HCT116 (cell line): ENCODE measurements at regions not wholly inside any gene's neighbourhood (a gene's known extent, or its start where the extent isn't known, plus 50 kb on each side); places are given as distances from the start of the nearest gene placed in this dataset.

Source experiments
- ATAC-seq: fragments of 200-7000 bp; cut with Tn5 transposase; 2 replicates; pipeline ENCODE4 v1.9.1; 2020; ENCODE audit warnings: mild to moderate bottlenecking, moderate library complexity
- BruUV-seq: library from RNA; stranded (reverse); fragments of 400-500 nt; replicated peaks from 2 replicates; lab custom pipeline; 2021; lab: Mats Ljungman, UMichigan
- CTCF ChIA-PET: fragments of 300-600 bp; sonication (Branson Sonifier 250); formaldehyde crosslinking; loops from one replicate; lab custom pipeline; 2021; ENCODE audit warnings: antibody characterized with exemption; lab: Charles Lee
- POLR2A ChIA-PET: fragments of 300-600, 350-600 bp; sonication (Branson Sonifier 250); formaldehyde crosslinking; loops from one replicate; lab custom pipeline; 2021; ENCODE audit warnings: antibody characterized with exemption; lab: Charles Lee
- RAD21 ChIA-PET, 2 experiments: fragments of 300-600 bp; sonication (Branson Sonifier 250); formaldehyde crosslinking; loops; one replicate each; lab custom pipeline; 2023; ENCODE audit warnings: low total read pairs in 2 of 2; ENCODE audit not compliant: uncharacterized antibody in 2 of 2, unreplicated experiment in 2 of 2, low non-redundant PET in 1 of 2; lab: Charles Lee
- DNase-seq: peaks from one replicate; pipeline ENCODE4 v3.0.0-alpha.2; 2010; ENCODE audit warnings: low read depth, low spot score
- H2AFZ ChIP-seq: fragments of 200-600 bp; shearing (Covaris generic), sonication (generic); 2 replicates; pipeline ENCODE4 v1.6.1; 2017; ENCODE audit warnings: low read depth, mixed run types, mixed read lengths, antibody characterized with exemption, low read length; ENCODE audit not compliant: poor library complexity, severe bottlenecking
- H3K27ac ChIP-seq: 2 replicates; pipeline ENCODE4 v1.5.1; 2012; ENCODE audit warnings: low read depth, low read length
- H3K27me3 ChIP-seq: fragments of 200-600 bp; sonication (generic); 2 replicates; pipeline ENCODE4 v1.6.1; 2016; ENCODE audit warnings: mixed run types, low read length, mixed read lengths; ENCODE audit not compliant: insufficient read depth
- H3K36me3 ChIP-seq, 2 experiments: fragments of 200-500 bp in 1 of 2; fragments of 200-600 bp in 1 of 2; sonication (Bioruptor generic) in 1 of 2; sonication (generic) in 1 of 2; 2 replicates each; pipeline versions ENCODE4 v1.5.1 to v1.6.1; 2014 to 2016; ENCODE audit warnings: low read length in 2 of 2, inconsistent platforms in 1 of 2, mixed read lengths in 1 of 2, mixed run types in 1 of 2; ENCODE audit not compliant: insufficient read depth in 2 of 2, control insufficient read depth in 1 of 2
- H3K4me1 ChIP-seq, 2 experiments: fragments of 200-600 bp in 1 of 2; sonication (generic) in 1 of 2; 2 replicates each; pipeline versions ENCODE4 v1.5.1 to v1.6.1; 2012 to 2017; ENCODE audit warnings: low read length in 2 of 2, inconsistent platforms in 1 of 2, mild to moderate bottlenecking in 1 of 2, mixed read lengths in 1 of 2, mixed run types in 1 of 2, moderate library complexity in 1 of 2; ENCODE audit not compliant: insufficient read depth in 2 of 2, control insufficient read depth in 1 of 2
- H3K4me2 ChIP-seq: fragments of 200-600 bp; sonication (generic); 2 replicates; pipeline ENCODE4 v1.6.1; 2017; ENCODE audit warnings: mixed run types, low read length, mixed read lengths
- H3K4me3 ChIP-seq, 2 experiments: fragments of 200-600 bp in 1 of 2; sonication (generic) in 1 of 2; replicated peaks in 1 of 2; 2 replicates each; pipeline ENCODE4 v1.5.1; 2011 to 2016; ENCODE audit warnings: low read length in 2 of 2, control low read depth in 1 of 2, low read depth in 1 of 2, mild to moderate bottlenecking in 1 of 2, mixed read lengths in 1 of 2, mixed run types in 1 of 2
- H3K79me2 ChIP-seq: fragments of 200-600 bp; sonication (generic); 2 replicates; pipeline ENCODE4 v1.6.1; 2017; ENCODE audit warnings: mild to moderate bottlenecking, mixed run types, low read length, moderate library complexity, mixed read lengths; ENCODE audit not compliant: insufficient read depth
- H3K9ac ChIP-seq: fragments of 200-600 bp; sonication (generic); 2 replicates; pipeline ENCODE4 v1.6.1; 2016; ENCODE audit warnings: low read length, mixed read lengths
- H3K9me2 ChIP-seq: fragments of 200-600 bp; sonication (generic), shearing (Covaris generic); 2 replicates; pipeline ENCODE4 v1.6.1; 2017; ENCODE audit warnings: mixed run types, mild to moderate bottlenecking, moderate library complexity; ENCODE audit not compliant: insufficient read depth
- H3K9me3 ChIP-seq, 2 experiments: fragments of 200-500 bp in 1 of 2; fragments of 200-600 bp in 1 of 2; sonication (Bioruptor generic) in 1 of 2; sonication (generic) in 1 of 2; 2 replicates each; pipeline ENCODE4 v1.6.1; 2014 to 2017; ENCODE audit warnings: low read length in 2 of 2, mixed read lengths in 2 of 2, inconsistent platforms in 1 of 2, low read depth in 1 of 2, mild to moderate bottlenecking in 1 of 2, mixed run types in 1 of 2, moderate library complexity in 1 of 2; ENCODE audit not compliant: control insufficient read depth in 1 of 2, insufficient read depth in 1 of 2
- H4K20me1 ChIP-seq: fragments of 200-600 bp; sonication (generic), shearing (Covaris generic); 2 replicates; pipeline ENCODE4 v1.6.1; 2017; ENCODE audit warnings: mixed run types, mild to moderate bottlenecking, moderate library complexity; ENCODE audit not compliant: insufficient read depth
- ATF3 ChIP-seq: IDR thresholded peaks from 2 replicates; pipeline ENCODE4 v1.6.1; 2012
- CBX3 ChIP-seq: IDR thresholded peaks from 2 replicates; pipeline ENCODE4 v1.6.1; 2012; ENCODE audit warnings: low read depth
- EZH2 ChIP-seq: fragments of 200-600 bp; sonication (generic); IDR thresholded peaks from 2 replicates; pipeline ENCODE4 v1.6.1; 2017; ENCODE audit warnings: antibody characterized with exemption, mixed run types
- EZH2phosphoT487 ChIP-seq: fragments of 200-600 bp; IDR thresholded peaks from 2 replicates; pipeline ENCODE4 v1.6.1; 2018; ENCODE audit warnings: antibody characterized with exemption, borderline replicate concordance
- FOSL1 ChIP-seq: IDR thresholded peaks from 2 replicates; pipeline ENCODE4 v1.6.1; 2012; ENCODE audit warnings: low read depth
- JUND ChIP-seq: IDR thresholded peaks from 2 replicates; pipeline ENCODE4 v1.6.1; 2012
- RAD21 ChIP-seq: IDR thresholded peaks from 2 replicates; pipeline ENCODE4 v1.6.1; 2012; ENCODE audit warnings: low read depth, mild to moderate bottlenecking
- SP1 ChIP-seq: IDR thresholded peaks from 2 replicates; pipeline ENCODE4 v1.6.1; 2012; ENCODE audit warnings: low read depth
- SRF ChIP-seq: IDR thresholded peaks from 2 replicates; pipeline ENCODE4 v1.6.1; 2012; ENCODE audit warnings: low read depth
- TCF7L2 ChIP-seq: IDR thresholded peaks from 2 replicates; pipeline ENCODE4 v1.7.0; 2011; ENCODE audit warnings: borderline replicate concordance, inconsistent platforms; ENCODE audit not compliant: insufficient read depth, insufficient read length; ENCODE audit errors: extremely low read depth
- ZFX ChIP-seq: fragments of 450-650 bp; IDR thresholded peaks from 2 replicates; pipeline ENCODE4 v1.6.1; 2017
- intact Hi-C: fragments of 100-400 bp; cut with micrococcal nuclease; formaldehyde crosslinking; loops from 2 replicates; pipeline ENCODE4 v1.10.0; 2022
- TF ChIP-seq, protein P1 (sequence below), 3 experiments: fragments of 200-600 bp in 1 of 3; sonication (generic) in 1 of 3; IDR thresholded peaks in 2 of 3; conservative IDR thresholded peaks in 1 of 3; 2 replicates each; pipeline ENCODE4 v1.5.1; 2012 to 2017; ENCODE audit warnings: low read depth in 2 of 3, low read length in 2 of 3, antibody characterized with exemption in 1 of 3, borderline replicate concordance in 1 of 3, control low read depth in 1 of 3, mild to moderate bottlenecking in 1 of 3, mixed read lengths in 1 of 3, mixed run types in 1 of 3, moderate library complexity in 1 of 3; ENCODE audit not compliant: insufficient read depth in 1 of 3
- TF ChIP-seq, protein P2 (sequence below): IDR thresholded peaks from 2 replicates; pipeline ENCODE4 v1.6.1; 2012; ENCODE audit warnings: low read depth

DNA sequence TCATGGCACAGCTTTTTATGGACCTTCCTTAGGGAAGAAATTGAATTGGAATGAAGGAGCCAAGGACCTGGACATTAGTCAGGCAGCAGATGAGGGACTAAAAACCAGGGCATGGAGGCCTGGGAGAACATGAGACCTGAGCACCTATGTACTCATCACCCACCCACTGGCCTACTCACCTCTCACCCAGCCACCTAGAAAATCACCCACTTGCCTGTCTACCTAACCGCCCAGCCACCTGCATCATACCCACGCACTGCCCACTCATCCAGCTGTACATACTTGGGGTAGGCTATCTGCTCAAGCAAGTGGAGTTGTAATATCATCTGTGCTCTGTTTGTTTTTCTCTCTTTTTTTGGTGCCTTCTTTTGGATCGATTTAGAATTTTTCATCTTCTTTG is 65.3 kb upstream of the SLCO2A1 start:
- no TSS peak for BruUV-seq
- H3K4me2 ChIP-seq: no peak overlapping the region
- H3K9me2 ChIP-seq: no peaks in the 10 kb centered on the region
- no peaks in the 10 kb centered on the region for H3K4me1 ChIP-seq
- H3K36me3 ChIP-seq: no peaks in the 10 kb centered on the region
- ChIA-PET RAD21 (no interaction called here), POLR2A (no interaction called here), CTCF (no interaction called here)
- H4K20me1 ChIP-seq: no peaks in the 10 kb centered on the region
- ATAC-seq (no peak), DNase-seq (no peak)
- no peak overlapping the region for H2AFZ ChIP-seq
- H3K79me2 ChIP-seq: no peaks in the 10 kb centered on the region
- no peak overlapping the region for H3K4me3 ChIP-seq
- no peak overlapping the region for H3K9ac ChIP-seq
- H3K9me3 ChIP-seq: no peaks in the 10 kb centered on the region
- H3K27ac ChIP-seq: no peak overlapping the region
- no peaks in the 10 kb centered on the region for H3K27me3 ChIP-seq
- intact Hi-C loops: no loop called here
- no peak for TF ChIP-seq JUND
- no peak for TF ChIP-seq ATF3
- TF ChIP-seq EZH2phosphoT487: no peak
- TF ChIP-seq TCF7L2: no peak
- no peak for TF ChIP-seq EZH2
- TF ChIP-seq FOSL1: no peak
- no peak for TF ChIP-seq RAD21
- TF ChIP-seq SRF: no peak
- TF ChIP-seq, protein P1, sequence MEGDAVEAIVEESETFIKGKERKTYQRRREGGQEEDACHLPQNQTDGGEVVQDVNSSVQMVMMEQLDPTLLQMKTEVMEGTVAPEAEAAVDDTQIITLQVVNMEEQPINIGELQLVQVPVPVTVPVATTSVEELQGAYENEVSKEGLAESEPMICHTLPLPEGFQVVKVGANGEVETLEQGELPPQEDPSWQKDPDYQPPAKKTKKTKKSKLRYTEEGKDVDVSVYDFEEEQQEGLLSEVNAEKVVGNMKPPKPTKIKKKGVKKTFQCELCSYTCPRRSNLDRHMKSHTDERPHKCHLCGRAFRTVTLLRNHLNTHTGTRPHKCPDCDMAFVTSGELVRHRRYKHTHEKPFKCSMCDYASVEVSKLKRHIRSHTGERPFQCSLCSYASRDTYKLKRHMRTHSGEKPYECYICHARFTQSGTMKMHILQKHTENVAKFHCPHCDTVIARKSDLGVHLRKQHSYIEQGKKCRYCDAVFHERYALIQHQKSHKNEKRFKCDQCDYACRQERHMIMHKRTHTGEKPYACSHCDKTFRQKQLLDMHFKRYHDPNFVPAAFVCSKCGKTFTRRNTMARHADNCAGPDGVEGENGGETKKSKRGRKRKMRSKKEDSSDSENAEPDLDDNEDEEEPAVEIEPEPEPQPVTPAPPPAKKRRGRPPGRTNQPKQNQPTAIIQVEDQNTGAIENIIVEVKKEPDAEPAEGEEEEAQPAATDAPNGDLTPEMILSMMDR (IDR thresholded peaks at IDR 0.05 in 2 of 3, conservative IDR thresholded peaks at IDR 0.05 in 1 of 3; ENCODE audit: borderline replicate concordance in 1 of 3, insufficient read depth in 1 of 3, low read depth in 2 of 3, low read length in 2 of 3): no peak

DNA sequence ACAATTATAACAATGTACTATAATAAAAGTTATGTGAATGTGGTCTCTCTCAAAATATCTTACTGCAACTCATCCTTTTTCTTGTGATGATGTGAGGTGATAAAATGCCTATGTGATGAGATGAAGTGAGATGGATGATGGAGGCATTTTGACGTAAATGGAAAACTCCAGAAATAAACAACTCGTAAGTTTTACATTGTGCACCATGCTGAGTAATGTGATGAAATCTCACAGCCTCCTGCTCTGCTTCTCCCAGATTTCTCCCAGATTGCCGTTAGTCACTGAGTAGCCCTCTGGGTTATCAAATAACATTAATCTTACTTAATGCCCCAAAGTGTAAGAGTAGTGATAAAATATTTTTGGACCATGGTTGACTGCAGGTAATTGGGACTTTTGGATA is 64.8 kb upstream of the SLCO2A1 start:
- Histone ChIP-seq H4K20me1 (no peaks in the 10 kb centered on the region), H3K4me3 (no peak overlapping the region), H3K4me1 (no peaks in the 10 kb centered on the region), H2AFZ (no peak overlapping the region), H3K4me2 (no peak overlapping the region), H3K9me3 (no peaks in the 10 kb centered on the region), H3K36me3 (no peaks in the 10 kb centered on the region), H3K27me3 (no peaks in the 10 kb centered on the region), H3K9ac (no peak overlapping the region), H3K79me2 (no peaks in the 10 kb centered on the region), H3K27ac (no peak overlapping the region), H3K9me2 (no peaks in the 10 kb centered on the region)
- ATAC-seq (no peak), DNase-seq (no peak)
- ChIA-PET CTCF (no interaction called here), RAD21 (no interaction called here), POLR2A (no interaction called here)
- intact Hi-C loops: no loop called here
- no TSS peak for BruUV-seq
- TF ChIP-seq EZH2phosphoT487 (no peak), ZFX (no peak), SP1 (no peak), TCF7L2 (no peak), CBX3 (no peak), FOSL1 (no peak), JUND (no peak)
- TF ChIP-seq, protein P2, sequence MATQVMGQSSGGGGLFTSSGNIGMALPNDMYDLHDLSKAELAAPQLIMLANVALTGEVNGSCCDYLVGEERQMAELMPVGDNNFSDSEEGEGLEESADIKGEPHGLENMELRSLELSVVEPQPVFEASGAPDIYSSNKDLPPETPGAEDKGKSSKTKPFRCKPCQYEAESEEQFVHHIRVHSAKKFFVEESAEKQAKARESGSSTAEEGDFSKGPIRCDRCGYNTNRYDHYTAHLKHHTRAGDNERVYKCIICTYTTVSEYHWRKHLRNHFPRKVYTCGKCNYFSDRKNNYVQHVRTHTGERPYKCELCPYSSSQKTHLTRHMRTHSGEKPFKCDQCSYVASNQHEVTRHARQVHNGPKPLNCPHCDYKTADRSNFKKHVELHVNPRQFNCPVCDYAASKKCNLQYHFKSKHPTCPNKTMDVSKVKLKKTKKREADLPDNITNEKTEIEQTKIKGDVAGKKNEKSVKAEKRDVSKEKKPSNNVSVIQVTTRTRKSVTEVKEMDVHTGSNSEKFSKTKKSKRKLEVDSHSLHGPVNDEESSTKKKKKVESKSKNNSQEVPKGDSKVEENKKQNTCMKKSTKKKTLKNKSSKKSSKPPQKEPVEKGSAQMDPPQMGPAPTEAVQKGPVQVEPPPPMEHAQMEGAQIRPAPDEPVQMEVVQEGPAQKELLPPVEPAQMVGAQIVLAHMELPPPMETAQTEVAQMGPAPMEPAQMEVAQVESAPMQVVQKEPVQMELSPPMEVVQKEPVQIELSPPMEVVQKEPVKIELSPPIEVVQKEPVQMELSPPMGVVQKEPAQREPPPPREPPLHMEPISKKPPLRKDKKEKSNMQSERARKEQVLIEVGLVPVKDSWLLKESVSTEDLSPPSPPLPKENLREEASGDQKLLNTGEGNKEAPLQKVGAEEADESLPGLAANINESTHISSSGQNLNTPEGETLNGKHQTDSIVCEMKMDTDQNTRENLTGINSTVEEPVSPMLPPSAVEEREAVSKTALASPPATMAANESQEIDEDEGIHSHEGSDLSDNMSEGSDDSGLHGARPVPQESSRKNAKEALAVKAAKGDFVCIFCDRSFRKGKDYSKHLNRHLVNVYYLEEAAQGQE: no peak
- TF ChIP-seq, protein P1 (IDR thresholded peaks at IDR 0.05 in 2 of 3, conservative IDR thresholded peaks at IDR 0.05 in 1 of 3; ENCODE audit: borderline replicate concordance in 1 of 3, insufficient read depth in 1 of 3, low read depth in 2 of 3, low read length in 2 of 3): no peak
